Keratinocyte (primary cell): ENCODE measurements at regions not wholly inside any gene's neighbourhood (a gene's known extent, or its start where the extent isn't known, plus 50 kb on each side); places are given as distances from the start of the nearest gene placed in this dataset.

Source experiments
- DNase-seq: peaks from one replicate; pipeline ENCODE4 v3.0.0-alpha.2; 2011; ENCODE audit warnings: low read depth, missing footprints, low spot score
- FAIRE-seq: peaks from 2 replicates; lab custom pipeline; 2011; peaks lifted over from hg19 to GRCh38; lab: Jason Lieb, UNC
- H2AFZ ChIP-seq: 2 replicates; pipeline ENCODE4 v1.6.0; 2012; ENCODE audit warnings: low read length, control low read depth, inconsistent platforms; ENCODE audit not compliant: control insufficient read depth
- H3K27ac ChIP-seq: 2 replicates; pipeline ENCODE4 v1.5.1; 2011; ENCODE audit warnings: low read length; ENCODE audit not compliant: control insufficient read depth, insufficient read depth
- H3K27me3 ChIP-seq: 3 replicates; pipeline ENCODE4 v1.6.0; 2011; ENCODE audit warnings: low read length; ENCODE audit not compliant: control insufficient read depth, insufficient read depth; ENCODE audit errors: extremely low read depth
- H3K36me3 ChIP-seq, 2 experiments: 2 replicates in 1 of 2; 3 replicates in 1 of 2; pipeline ENCODE4 v1.5.1; 2011; ENCODE audit warnings: low read length in 2 of 2, mild to moderate bottlenecking in 1 of 2; ENCODE audit not compliant: control insufficient read depth in 2 of 2, insufficient read depth in 2 of 2; ENCODE audit errors: extremely low read depth in 1 of 2
- H3K4me1 ChIP-seq: 3 replicates; pipeline ENCODE4 v1.5.1; 2011; ENCODE audit warnings: low read length; ENCODE audit not compliant: control insufficient read depth, insufficient read depth; ENCODE audit errors: extremely low read depth
- H3K4me2 ChIP-seq: 3 replicates; pipeline ENCODE4 v1.6.0; 2011; ENCODE audit warnings: low read depth, low read length; ENCODE audit not compliant: control insufficient read depth, insufficient read depth; ENCODE audit errors: extremely low read depth
- H3K4me3 ChIP-seq, 3 experiments: fragments of 200-600 bp in 1 of 3; sonication (generic) in 1 of 3; 2 replicates in 2 of 3; 3 replicates in 1 of 3; pipeline ENCODE4 v1.5.1; 2011 to 2016; ENCODE audit warnings: low read length in 3 of 3, mild to moderate bottlenecking in 3 of 3, control low read depth in 2 of 3, inconsistent platforms in 1 of 3, low read depth in 1 of 3, mixed read lengths in 1 of 3, mixed run types in 1 of 3, moderate library complexity in 1 of 3; ENCODE audit not compliant: control insufficient read depth in 2 of 3, insufficient read depth in 2 of 3; ENCODE audit errors: extremely low read depth in 1 of 3
- H3K79me2 ChIP-seq: 2 replicates; pipeline ENCODE4 v1.6.0; 2012; ENCODE audit warnings: low read length; ENCODE audit not compliant: control insufficient read depth, insufficient read depth
- H3K9ac ChIP-seq: 3 replicates; pipeline ENCODE4 v1.6.0; 2011; ENCODE audit warnings: low read length; ENCODE audit not compliant: control insufficient read depth, insufficient read depth; ENCODE audit errors: extremely low read depth
- H3K9me1 ChIP-seq: 3 replicates; pipeline ENCODE4 v1.6.0; 2011; ENCODE audit warnings: low read length; ENCODE audit not compliant: control insufficient read depth, insufficient read depth; ENCODE audit errors: extremely low read depth
- H3K9me3 ChIP-seq: 2 replicates; pipeline ENCODE4 v1.5.1; 2012; ENCODE audit warnings: low read depth, low read length; ENCODE audit not compliant: control insufficient read depth
- H4K20me1 ChIP-seq: 3 replicates; pipeline ENCODE4 v1.6.0; 2011; ENCODE audit warnings: low read length; ENCODE audit not compliant: control insufficient read depth, insufficient read depth; ENCODE audit errors: extremely low read depth
- EZH2 ChIP-seq: IDR thresholded peaks from one replicate; pipeline ENCODE4 v1.6.1; 2012; ENCODE audit warnings: inconsistent platforms, mild to moderate bottlenecking, low read length, moderate library complexity
- dilution Hi-C: fragments of 300-500 bp; cut with MboI; formaldehyde crosslinking; loops from one replicate; pipeline ENCODE4 v1.7.0; 2020; ENCODE audit warnings: low sequenced_read_pairs; ENCODE audit not compliant: extremely low pct_ligation_motif_present
- TF ChIP-seq, protein P1 (sequence below), 3 experiments: IDR thresholded peaks in 1 of 3; conservative IDR thresholded peaks in 1 of 3; optimal IDR thresholded peaks in 1 of 3; 2 replicates in 2 of 3; 3 replicates in 1 of 3; pipeline versions ENCODE3 to v1.5.1; 2011; ENCODE audit warnings: low read length in 3 of 3, mild to moderate bottlenecking in 3 of 3, moderate library complexity in 2 of 3, control low read depth in 1 of 3, inconsistent platforms in 1 of 3; ENCODE audit not compliant: insufficient read depth in 2 of 3; ENCODE audit errors: extremely low read depth in 1 of 3

DNA sequence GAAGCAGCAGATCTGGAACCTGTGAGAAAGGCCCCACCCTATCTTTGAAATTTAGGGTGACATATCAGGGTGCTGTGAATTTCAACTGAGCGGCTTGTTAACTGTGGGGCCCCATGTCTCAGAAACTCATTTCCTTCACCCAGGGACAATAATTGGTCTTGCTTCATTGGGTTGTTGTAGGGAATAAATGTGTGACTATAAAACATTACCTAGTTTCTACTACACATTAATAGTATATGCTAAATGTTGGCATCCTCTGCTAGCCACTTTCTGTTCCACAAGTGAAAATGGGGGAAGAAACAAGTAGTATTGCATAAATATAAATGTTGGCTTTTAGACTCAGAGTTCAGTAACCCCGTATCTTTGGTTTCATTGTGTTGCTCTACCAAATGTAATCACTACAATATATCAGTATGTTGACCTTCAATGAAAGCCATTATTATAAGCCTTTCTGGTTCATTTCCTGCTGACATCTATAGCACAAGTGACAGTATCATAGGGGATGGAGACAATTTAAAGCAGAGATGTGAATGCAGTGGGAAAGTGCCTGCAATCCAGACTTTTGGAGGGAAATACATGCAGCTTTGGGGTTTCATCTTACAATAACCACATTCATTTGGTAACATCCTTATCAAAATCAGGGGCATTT, 905.5 kb upstream of the RAG2 start:
- FAIRE-seq (no peak), DNase-seq (no peak)

DNA sequence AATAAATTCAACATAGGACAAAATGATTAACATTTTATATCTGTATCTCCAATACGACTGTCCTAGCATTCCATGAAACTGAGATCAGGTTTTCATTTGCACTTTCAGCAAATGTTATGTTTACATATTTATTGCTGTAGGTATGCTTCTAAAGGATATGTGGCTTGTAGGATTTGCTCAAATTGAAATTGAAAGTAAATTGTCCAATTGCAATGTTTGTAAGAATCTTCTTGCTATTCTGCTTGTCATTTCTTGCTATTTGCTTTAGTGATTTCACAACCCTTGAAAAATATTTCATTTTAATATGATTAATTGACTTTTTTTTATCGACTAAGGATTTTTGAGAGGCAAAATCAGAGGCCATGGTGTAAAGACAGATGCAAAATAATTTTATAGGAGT, 904.2 kb upstream of the RAG2 start:
- Histone ChIP-seq H3K9me1 (no peaks in the 10 kb centered on the region), H3K9ac (no peak overlapping the region), H3K4me1 (peaks cover 29% of the 10 kb centered on the region), H4K20me1 (no peaks in the 10 kb centered on the region), H3K27me3 (no peaks in the 10 kb centered on the region), H3K4me3 (no peak overlapping the region), H3K27ac (no peak overlapping the region), H2AFZ (no peak overlapping the region), H3K36me3 (no peaks in the 10 kb centered on the region), H3K9me3 (no peaks in the 10 kb centered on the region), H3K4me2 (no peak overlapping the region), H3K79me2 (no peaks in the 10 kb centered on the region)
- DNase-seq (no peak), FAIRE-seq (no peak)
- no peak for TF ChIP-seq EZH2
- TF ChIP-seq, protein P1, sequence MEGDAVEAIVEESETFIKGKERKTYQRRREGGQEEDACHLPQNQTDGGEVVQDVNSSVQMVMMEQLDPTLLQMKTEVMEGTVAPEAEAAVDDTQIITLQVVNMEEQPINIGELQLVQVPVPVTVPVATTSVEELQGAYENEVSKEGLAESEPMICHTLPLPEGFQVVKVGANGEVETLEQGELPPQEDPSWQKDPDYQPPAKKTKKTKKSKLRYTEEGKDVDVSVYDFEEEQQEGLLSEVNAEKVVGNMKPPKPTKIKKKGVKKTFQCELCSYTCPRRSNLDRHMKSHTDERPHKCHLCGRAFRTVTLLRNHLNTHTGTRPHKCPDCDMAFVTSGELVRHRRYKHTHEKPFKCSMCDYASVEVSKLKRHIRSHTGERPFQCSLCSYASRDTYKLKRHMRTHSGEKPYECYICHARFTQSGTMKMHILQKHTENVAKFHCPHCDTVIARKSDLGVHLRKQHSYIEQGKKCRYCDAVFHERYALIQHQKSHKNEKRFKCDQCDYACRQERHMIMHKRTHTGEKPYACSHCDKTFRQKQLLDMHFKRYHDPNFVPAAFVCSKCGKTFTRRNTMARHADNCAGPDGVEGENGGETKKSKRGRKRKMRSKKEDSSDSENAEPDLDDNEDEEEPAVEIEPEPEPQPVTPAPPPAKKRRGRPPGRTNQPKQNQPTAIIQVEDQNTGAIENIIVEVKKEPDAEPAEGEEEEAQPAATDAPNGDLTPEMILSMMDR (optimal IDR thresholded peaks at IDR 0.05 in 1 of 3, IDR thresholded peaks at IDR 0.05 in 1 of 3, conservative IDR thresholded peaks at IDR 0.05 in 1 of 3; ENCODE audit: extremely low read depth in 1 of 3, insufficient read depth in 2 of 3, low read length in 3 of 3) = no peak
- dilution Hi-C loops = no loop called here

More for the DNA sequence above, 905.5 kb upstream of the RAG2 start:
- Histone ChIP-seq H3K27me3 (no peaks in the 10 kb centered on the region), H3K9me3 (no peaks in the 10 kb centered on the region), H3K4me3 (no peak overlapping the region), H3K9me1 (no peaks in the 10 kb centered on the region), H4K20me1 (no peaks in the 10 kb centered on the region), H3K36me3 (no peaks in the 10 kb centered on the region), H3K79me2 (no peaks in the 10 kb centered on the region), H3K27ac (peak overlapping the region; percentile 92), H3K4me1 (peaks cover 29% of the 10 kb centered on the region), H2AFZ (no peak overlapping the region), H3K4me2 (peak overlapping the region; percentile 86), H3K9ac (no peak overlapping the region)
- dilution Hi-C loops = no loop called here
- TF ChIP-seq, protein P1 (optimal IDR thresholded peaks at IDR 0.05 in 1 of 3, IDR thresholded peaks at IDR 0.05 in 1 of 3, conservative IDR thresholded peaks at IDR 0.05 in 1 of 3; ENCODE audit: extremely low read depth in 1 of 3, insufficient read depth in 2 of 3, low read length in 3 of 3) = no peak
- no peak for TF ChIP-seq EZH2
